Endothelial cell of umbilical vein (primary cell): ENCODE measurements at regions not wholly inside any gene's neighbourhood (a gene's known extent, or its start where the extent isn't known, plus 50 kb on each side); places are given as distances from the start of the nearest gene placed in this dataset.

Experiments
- BruUV-seq: library from RNA; stranded (reverse); fragments of 400-500 nt; replicated peaks from 2 replicates; lab custom pipeline; 2021; lab: Mats Ljungman, UMichigan
- CTCF ChIA-PET: fragments of 300-600, 350-600 bp; sonication (Branson Sonifier 250); formaldehyde crosslinking; loops from one replicate; lab custom pipeline; 2021; ENCODE audit warnings: antibody characterized with exemption, inconsistent platforms; lab: Charles Lee
- POLR2A ChIA-PET: fragments of 300-600, 350-600 bp; sonication (Branson Sonifier 250); formaldehyde crosslinking; loops from one replicate; lab custom pipeline; 2021; ENCODE audit warnings: antibody characterized with exemption, inconsistent platforms; lab: Charles Lee
- DNase-seq: peaks from one replicate; pipeline ENCODE4 v3.0.0-alpha.2; 2011; ENCODE audit warnings: low read depth, low spot score
- FAIRE-seq: peaks from 2 replicates; lab custom pipeline; 2011; peaks lifted over from hg19 to GRCh38; lab: Jason Lieb, UNC
- H2AFZ ChIP-seq: 2 replicates; pipeline ENCODE4 v1.6.0; 2012; ENCODE audit warnings: low read depth, low read length, control low read depth, inconsistent platforms
- H3K27ac ChIP-seq: 2 replicates; pipeline ENCODE4 v1.5.1; 2011; ENCODE audit warnings: low read depth, mild to moderate bottlenecking, control low read depth, low read length, moderate library complexity; ENCODE audit not compliant: insufficient read depth
- H3K27me3 ChIP-seq, 2 experiments: 2 replicates each; pipeline versions ENCODE4 v1.6.0 to v1.6.1; 2011; ENCODE audit warnings: low read length in 2 of 2, mixed read lengths in 1 of 2; ENCODE audit not compliant: control insufficient read depth in 2 of 2, insufficient read depth in 2 of 2
- H3K36me3 ChIP-seq, 2 experiments: 2 replicates in 1 of 2; 3 replicates in 1 of 2; pipeline ENCODE4 v1.5.1; 2011; ENCODE audit warnings: low read length in 2 of 2, mild to moderate bottlenecking in 1 of 2, moderate library complexity in 1 of 2; ENCODE audit not compliant: control insufficient read depth in 2 of 2, insufficient read depth in 2 of 2; ENCODE audit errors: extremely low read depth in 1 of 2
- H3K4me1 ChIP-seq: 3 replicates; pipeline ENCODE4 v1.5.1; 2011; ENCODE audit warnings: mild to moderate bottlenecking, low read length; ENCODE audit not compliant: control insufficient read depth, insufficient read depth; ENCODE audit errors: extremely low read depth
- H3K4me2 ChIP-seq: 2 replicates; pipeline ENCODE4 v1.6.1; 2011; ENCODE audit warnings: low read length, control low read depth, mixed read lengths; ENCODE audit not compliant: insufficient read depth
- H3K4me3 ChIP-seq, 3 experiments: fragments of 200-600 bp in 1 of 3; sonication (generic), shearing (Covaris generic) in 1 of 3; replicated peaks in 1 of 3; 2 replicates each; pipeline ENCODE4 v1.5.1; 2011 to 2016; ENCODE audit warnings: control low read depth in 3 of 3, low read length in 3 of 3, mild to moderate bottlenecking in 2 of 3, inconsistent platforms in 1 of 3, low read depth in 1 of 3, moderate library complexity in 1 of 3; ENCODE audit not compliant: insufficient read depth in 1 of 3
- H3K79me2 ChIP-seq: 2 replicates; pipeline ENCODE4 v1.6.0; 2012; ENCODE audit warnings: low read length, inconsistent platforms; ENCODE audit not compliant: control insufficient read depth, insufficient read depth
- H3K9ac ChIP-seq: replicated peaks from 2 replicates; pipeline ENCODE3; 2011; ENCODE audit warnings: low read length, control low read depth; ENCODE audit not compliant: insufficient read depth; ENCODE audit errors: extremely low read depth
- H3K9me1 ChIP-seq: replicated peaks from 3 replicates; pipeline ENCODE4 v1.6.0; 2011; ENCODE audit warnings: mild to moderate bottlenecking, low read length; ENCODE audit not compliant: control insufficient read depth, insufficient read depth; ENCODE audit errors: extremely low read depth
- H3K9me3 ChIP-seq: replicated peaks from 2 replicates; pipeline ENCODE4 v1.5.1; 2012; ENCODE audit warnings: low read length, inconsistent platforms; ENCODE audit not compliant: control insufficient read depth, insufficient read depth
- H4K20me1 ChIP-seq: replicated peaks from 2 replicates; pipeline ENCODE3; 2011; ENCODE audit warnings: mild to moderate bottlenecking, low read length; ENCODE audit not compliant: control insufficient read depth, insufficient read depth; ENCODE audit errors: extremely low read depth
- CTCF ChIP-seq, 2 donors: IDR thresholded peaks; 1 replicate in 1 of 2; 2 replicates in 1 of 2; pipeline ENCODE4 v1.5.1; 2011; ENCODE audit warnings: low read length in 2 of 2, mild to moderate bottlenecking in 2 of 2, moderate library complexity in 2 of 2, control low read depth in 1 of 2, inconsistent platforms in 1 of 2, low read depth in 1 of 2; ENCODE audit not compliant: insufficient read depth in 1 of 2; ENCODE audit errors: extremely low read depth in 1 of 2
- EZH2 ChIP-seq: IDR thresholded peaks from 2 replicates; pipeline ENCODE4 v1.6.1; 2012; ENCODE audit warnings: borderline replicate concordance, low read depth, mild to moderate bottlenecking, moderate library complexity, low read length, inconsistent platforms; ENCODE audit not compliant: severe bottlenecking
- FOS ChIP-seq: IDR thresholded peaks from 2 replicates; pipeline ENCODE4 v1.6.1; 2011; ENCODE audit warnings: mild to moderate bottlenecking, low read length, moderate library complexity, borderline replicate concordance; ENCODE audit not compliant: insufficient read depth
- GATA2 ChIP-seq: IDR thresholded peaks from 2 replicates; pipeline ENCODE4 v1.7.0; 2011; ENCODE audit warnings: low read depth, mild to moderate bottlenecking, moderate library complexity, mixed read lengths, low read length; ENCODE audit not compliant: insufficient read length, insufficient read depth
- JUN ChIP-seq: IDR thresholded peaks from 2 replicates; pipeline ENCODE4 v1.6.1; 2011; ENCODE audit warnings: borderline replicate concordance, low read depth; ENCODE audit not compliant: insufficient read length, insufficient read depth
- MAX ChIP-seq: IDR thresholded peaks from 2 replicates; pipeline ENCODE4 v1.6.1; 2011; ENCODE audit not compliant: insufficient read depth, insufficient read length
- MYC ChIP-seq: IDR thresholded peaks from one replicate; pipeline ENCODE4 v1.6.1; 2011; ENCODE audit warnings: mild to moderate bottlenecking, low read depth, low read length
- POLR2A ChIP-seq: IDR thresholded peaks from 2 replicates; pipeline ENCODE4 v1.6.1; 2012; ENCODE audit warnings: low read depth, mild to moderate bottlenecking, control low read depth, low read length
- POLR2AphosphoS5 ChIP-seq: IDR thresholded peaks from 2 replicates; pipeline ENCODE4 v1.6.1; 2012; ENCODE audit warnings: low read depth, mild to moderate bottlenecking, control low read depth, low read length, moderate library complexity; ENCODE audit not compliant: insufficient read depth
- dilution Hi-C: fragments of 300-500 bp; cut with MboI; formaldehyde crosslinking; loops from one replicate; pipeline ENCODE4 v1.15.0; 2019; ENCODE audit warnings: low sequenced_read_pairs; ENCODE audit not compliant: extremely low pct_ligation_motif_present
- intact Hi-C: fragments of 100-400 bp; cut with micrococcal nuclease; formaldehyde crosslinking; loops from one replicate; pipeline ENCODE4 v1.10.0; 2022

GRCh38 chr2:59073286-59073685 lies 832.2 kb upstream of the FANCL start:
- intact Hi-C loops, result no loop called here
- Histone ChIP-seq H3K9me3 (no peaks in the 10 kb centered on the region), H3K27me3 (no peaks in the 10 kb centered on the region), H3K36me3 (no peaks in the 10 kb centered on the region), H3K4me2 (no peak overlapping the region), H3K27ac (no peak overlapping the region), H2AFZ (no peak overlapping the region), H3K79me2 (no peaks in the 10 kb centered on the region), H4K20me1 (no peaks in the 10 kb centered on the region), H3K9me1 (no peaks in the 10 kb centered on the region), H3K9ac (no peak overlapping the region), H3K4me1 (no peaks in the 10 kb centered on the region), H3K4me3 (no peak overlapping the region)
- ChIA-PET CTCF (no interaction called here), POLR2A (no interaction called here)
- TF ChIP-seq POLR2A, result no peak
- TF ChIP-seq POLR2AphosphoS5, result no peak
- no peak for TF ChIP-seq EZH2
- no peak for TF ChIP-seq MYC
- no peak for TF ChIP-seq JUN
- TF ChIP-seq CTCF (IDR thresholded peaks at IDR 0.05; ENCODE audit: extremely low read depth in 1 of 2, insufficient read depth in 1 of 2, low read depth in 1 of 2, low read length in 2 of 2), result no peak
- TF ChIP-seq GATA2, result no peak
- TF ChIP-seq MAX, result no peak
- TF ChIP-seq FOS, result no peak
- DNase-seq (no peak), FAIRE-seq (no peak)
- dilution Hi-C loops, result no loop called here
- no TSS peak for BruUV-seq
